H9 (cell line): ENCODE measurements at regions not wholly inside any gene's neighbourhood (a gene's known extent, or its start where the extent isn't known, plus 50 kb on each side); places are given as distances from the start of the nearest gene placed in this dataset.

ENCODE experiments used
- DNase-seq: peaks from one replicate; pipeline ENCODE4 v3.0.0-alpha.2; 2017
- H2AFZ ChIP-seq: one replicate; pipeline ENCODE4 v1.6.1; 2013; ENCODE audit warnings: mild to moderate bottlenecking, low read length, control low read depth, moderate library complexity
- H2AK5ac ChIP-seq: 2 replicates; pipeline ENCODE4 v1.6.1; 2013; ENCODE audit warnings: low read length, control low read depth, mixed read lengths; ENCODE audit not compliant: insufficient read length
- H2BK120ac ChIP-seq: one replicate; pipeline ENCODE4 v1.6.1; 2013; ENCODE audit warnings: low read depth, mild to moderate bottlenecking, low read length, control low read depth, inconsistent platforms; ENCODE audit not compliant: poor library complexity, severe bottlenecking
- H2BK12ac ChIP-seq: 2 replicates; pipeline ENCODE4 v1.6.1; 2013; ENCODE audit warnings: low read length, control low read depth, mixed read lengths, low read depth; ENCODE audit not compliant: insufficient read length
- H2BK15ac ChIP-seq: 2 replicates; pipeline ENCODE4 v1.6.1; 2013; ENCODE audit warnings: low read depth, low read length, control low read depth
- H2BK20ac ChIP-seq: one replicate; pipeline ENCODE4 v1.6.1; 2013; ENCODE audit warnings: low read depth, mild to moderate bottlenecking, low read length, control low read depth, inconsistent platforms; ENCODE audit not compliant: poor library complexity, severe bottlenecking
- H2BK5ac ChIP-seq: 2 replicates; pipeline ENCODE4 v1.6.1; 2013; ENCODE audit warnings: low read length, control low read depth, mixed read lengths; ENCODE audit not compliant: insufficient read length
- H3K14ac ChIP-seq: 2 replicates; pipeline ENCODE4 v1.6.1; 2013; ENCODE audit warnings: low read length, control low read depth; ENCODE audit not compliant: insufficient read depth
- H3K18ac ChIP-seq: 2 replicates; pipeline ENCODE4 v1.6.1; 2013; ENCODE audit warnings: low read depth, mild to moderate bottlenecking, mixed read lengths, low read length, control low read depth; ENCODE audit not compliant: insufficient read length
- H3K23ac ChIP-seq: 2 replicates; pipeline ENCODE4 v1.6.1; 2013; ENCODE audit warnings: low read length, control low read depth, mixed read lengths, low read depth; ENCODE audit not compliant: insufficient read length
- H3K23me2 ChIP-seq: 2 replicates; pipeline ENCODE4 v1.6.1; 2013; ENCODE audit warnings: low read depth, mild to moderate bottlenecking, mixed read lengths, low read length, control low read depth; ENCODE audit not compliant: insufficient read length, poor library complexity, severe bottlenecking
- H3K27ac ChIP-seq: 2 replicates; pipeline ENCODE4 v1.5.1; 2013; ENCODE audit warnings: low read length, control low read depth, mixed read lengths, low read depth; ENCODE audit not compliant: insufficient read length
- H3K27me3 ChIP-seq: 2 replicates; pipeline ENCODE4 v1.6.1; 2013; ENCODE audit warnings: low read length, control low read depth, inconsistent platforms; ENCODE audit not compliant: insufficient read depth
- H3K4ac ChIP-seq: 2 replicates; pipeline ENCODE4 v1.6.1; 2013; ENCODE audit warnings: low read depth, mild to moderate bottlenecking, control low read depth, inconsistent platforms, low read length, moderate library complexity
- H3K4me1 ChIP-seq: 2 replicates; pipeline ENCODE4 v1.6.1; 2013; ENCODE audit warnings: low read length, control low read depth, inconsistent platforms; ENCODE audit not compliant: insufficient read depth
- H3K4me2 ChIP-seq: 2 replicates; pipeline ENCODE4 v1.6.1; 2013; ENCODE audit warnings: low read length, control low read depth, mixed read lengths; ENCODE audit not compliant: insufficient read length, insufficient read depth
- H3K56ac ChIP-seq: 2 replicates; pipeline ENCODE4 v1.6.1; 2013; ENCODE audit warnings: low read depth, mild to moderate bottlenecking, mixed read lengths, low read length, control low read depth; ENCODE audit not compliant: insufficient read length
- H3K79me1 ChIP-seq: 2 replicates; pipeline ENCODE4 v1.6.1; 2013; ENCODE audit warnings: low read depth, mild to moderate bottlenecking, moderate library complexity, low read length, control low read depth, inconsistent platforms; ENCODE audit not compliant: insufficient read depth, poor library complexity, severe bottlenecking
- H3K79me2 ChIP-seq: 2 replicates; pipeline ENCODE4 v1.6.1; 2013; ENCODE audit warnings: low read length, control low read depth, inconsistent platforms; ENCODE audit not compliant: insufficient read depth
- H3K9ac ChIP-seq: 2 replicates; pipeline ENCODE4 v1.6.1; 2013; ENCODE audit warnings: low read length, control low read depth, mixed read lengths; ENCODE audit not compliant: insufficient read length; ENCODE audit errors: extremely low read depth
- H3K9me3 ChIP-seq: one replicate; pipeline ENCODE4 v1.6.1; 2013; ENCODE audit warnings: low read depth, low read length, inconsistent platforms; ENCODE audit not compliant: control insufficient read depth
- H3T11ph ChIP-seq: one replicate; pipeline ENCODE4 v1.6.1; 2013; ENCODE audit warnings: mild to moderate bottlenecking, low read length, control low read depth, inconsistent platforms
- H4K20me1 ChIP-seq: one replicate; pipeline ENCODE4 v1.6.1; 2013; ENCODE audit not compliant: control insufficient read depth, insufficient read length, insufficient read depth
- H4K5ac ChIP-seq: 2 replicates; pipeline ENCODE4 v1.6.1; 2013; ENCODE audit warnings: low read depth, mild to moderate bottlenecking, mixed read lengths, low read length, control low read depth; ENCODE audit not compliant: insufficient read length
- H4K8ac ChIP-seq: replicated peaks from 2 replicates; pipeline ENCODE4 v1.6.1; 2013; ENCODE audit warnings: low read length, control low read depth, mixed read lengths, low read depth; ENCODE audit not compliant: insufficient read length
- H4K91ac ChIP-seq: 2 replicates; pipeline ENCODE4 v1.6.1; 2013; ENCODE audit warnings: low read depth, mild to moderate bottlenecking, moderate library complexity, mixed read lengths, low read length, control low read depth; ENCODE audit not compliant: insufficient read length
- H3K27ac Mint-ChIP-seq, 3 experiments: 2 replicates in 2 of 3; 3 replicates in 1 of 3; pipeline ENCODE4 v1.8.0; 2020 to 2021; ENCODE audit warnings: mixed read lengths in 3 of 3, mild to moderate bottlenecking in 1 of 3, moderate library complexity in 1 of 3
- H3K27me3 Mint-ChIP-seq: 2 replicates; pipeline ENCODE4 v1.8.0; 2021; ENCODE audit warnings: low read depth, mild to moderate bottlenecking, moderate library complexity, mixed read lengths
- H3K36me3 Mint-ChIP-seq, 3 experiments: 2 replicates in 2 of 3; 3 replicates in 1 of 3; pipeline ENCODE4 v1.8.0; 2020 to 2021; ENCODE audit warnings: low read depth in 3 of 3, mixed read lengths in 3 of 3; ENCODE audit not compliant: insufficient read depth in 1 of 3
- H3K4me1 Mint-ChIP-seq, 2 experiments: 2 replicates each; pipeline ENCODE4 v1.8.0; 2020; ENCODE audit warnings: mixed read lengths in 2 of 2
- H3K4me3 Mint-ChIP-seq, 2 experiments: 2 replicates in 1 of 2; 3 replicates in 1 of 2; pipeline ENCODE4 v1.8.0; 2020 to 2021; ENCODE audit warnings: mild to moderate bottlenecking in 2 of 2, mixed read lengths in 2 of 2, moderate library complexity in 1 of 2
- H3K9me3 Mint-ChIP-seq, 2 experiments: 2 replicates in 1 of 2; 3 replicates in 1 of 2; pipeline ENCODE4 v1.8.0; 2020; ENCODE audit warnings: mild to moderate bottlenecking in 2 of 2, mixed read lengths in 2 of 2, moderate library complexity in 1 of 2
- WGBS: extraction: QIAGEN DNeasy Blood & Tissue Kit; methylation state at CpG from one replicate; pipeline ENCODE4 v1.1.7; 2013; ENCODE audit warnings: missing lambda C conversion rate, low lambda C conversion rate, mixed read lengths; ENCODE audit not compliant: insufficient read length; ENCODE audit errors: extremely low coverage; 5-methylcytosine and 5-hydroxymethylcytosine counted together
- TF ChIP-seq, protein P1 (sequence below): fragments of 200-600 bp; sonication (generic); conservative IDR thresholded peaks from 3 replicates; pipeline ENCODE4 v1.8.0; 2021; ENCODE audit warnings: antibody characterized with exemption, mild to moderate bottlenecking

DNA sequence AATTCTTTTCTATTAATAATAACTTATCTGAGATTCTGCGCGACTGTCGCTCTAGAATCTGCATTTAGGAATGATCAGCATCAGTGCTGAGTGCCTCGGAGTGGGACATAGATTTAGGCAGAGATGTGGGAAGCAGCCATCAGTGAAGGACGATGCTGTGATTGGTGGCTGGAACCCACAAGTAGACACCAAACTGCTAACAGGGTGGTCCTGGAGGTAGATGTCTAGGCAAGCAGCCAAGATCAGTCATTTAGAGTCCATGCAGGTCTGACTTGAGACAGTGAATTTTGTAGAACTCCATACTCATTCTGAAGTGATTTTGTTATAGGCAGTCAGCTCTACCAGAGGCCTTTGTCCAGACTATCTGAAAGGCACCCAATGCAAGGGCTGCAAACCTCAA lies 51.8 kb upstream of the LYST start:
- no peak for DNase-seq

More for the DNA sequence above, 51.8 kb upstream of the LYST start:
- peaks cover 65% of the 10 kb centered on the region for H3K27me3 Mint-ChIP-seq
- Histone ChIP-seq H3K9ac (no peak overlapping the region), H3K4ac (no peak overlapping the region), H3K27ac (no peak overlapping the region), H3K56ac (no peak overlapping the region), H3K23ac (no peak overlapping the region), H3K9me3 (no peaks in the 10 kb centered on the region), H4K20me1 (no peaks in the 10 kb centered on the region), H4K91ac (no peak overlapping the region), H3K4me2 (no peak overlapping the region), H2BK15ac (no peak overlapping the region), H3K18ac (no peak overlapping the region), H3K23me2 (no peaks in the 10 kb centered on the region), H3K14ac (no peak overlapping the region), H2BK5ac (no peak overlapping the region), H4K5ac (no peak overlapping the region), H3K79me2 (no peaks in the 10 kb centered on the region), H3K79me1 (no peaks in the 10 kb centered on the region), H2BK120ac (no peak overlapping the region), H2AFZ (no peak overlapping the region), H2AK5ac (no peak overlapping the region), H2BK12ac (no peak overlapping the region), H3K4me1 (peaks cover 2% of the 10 kb centered on the region; the same call in 1 of the 2 replicates), H3T11ph (no peak overlapping the region), H2BK20ac (no peak overlapping the region), H3K27me3 (no peaks in the 10 kb centered on the region), H4K8ac (no peak overlapping the region)
- H3K27ac Mint-ChIP-seq, result no peak overlapping the region
- no peaks in the 10 kb centered on the region for H3K9me3 Mint-ChIP-seq
- TF ChIP-seq, protein P1, sequence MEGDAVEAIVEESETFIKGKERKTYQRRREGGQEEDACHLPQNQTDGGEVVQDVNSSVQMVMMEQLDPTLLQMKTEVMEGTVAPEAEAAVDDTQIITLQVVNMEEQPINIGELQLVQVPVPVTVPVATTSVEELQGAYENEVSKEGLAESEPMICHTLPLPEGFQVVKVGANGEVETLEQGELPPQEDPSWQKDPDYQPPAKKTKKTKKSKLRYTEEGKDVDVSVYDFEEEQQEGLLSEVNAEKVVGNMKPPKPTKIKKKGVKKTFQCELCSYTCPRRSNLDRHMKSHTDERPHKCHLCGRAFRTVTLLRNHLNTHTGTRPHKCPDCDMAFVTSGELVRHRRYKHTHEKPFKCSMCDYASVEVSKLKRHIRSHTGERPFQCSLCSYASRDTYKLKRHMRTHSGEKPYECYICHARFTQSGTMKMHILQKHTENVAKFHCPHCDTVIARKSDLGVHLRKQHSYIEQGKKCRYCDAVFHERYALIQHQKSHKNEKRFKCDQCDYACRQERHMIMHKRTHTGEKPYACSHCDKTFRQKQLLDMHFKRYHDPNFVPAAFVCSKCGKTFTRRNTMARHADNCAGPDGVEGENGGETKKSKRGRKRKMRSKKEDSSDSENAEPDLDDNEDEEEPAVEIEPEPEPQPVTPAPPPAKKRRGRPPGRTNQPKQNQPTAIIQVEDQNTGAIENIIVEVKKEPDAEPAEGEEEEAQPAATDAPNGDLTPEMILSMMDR, result no peak
- no peaks in the 10 kb centered on the region; a peak in 1 of 7 replicates for H3K36me3 Mint-ChIP-seq
- no peak overlapping the region for H3K4me3 Mint-ChIP-seq
- peaks cover 22 to 32% of the 10 kb centered on the region in 2 experiments for H3K4me1 Mint-ChIP-seq
- no CpG with 5 or more reads among the region's 5 CpGs for WGBS
